SH-SY5Y (cell line): ENCODE measurements at regions not wholly inside any gene's neighbourhood (a gene's known extent, or its start where the extent isn't known, plus 50 kb on each side); places are given as distances from the start of the nearest gene placed in this dataset.

Source experiments
- GATA2 ChIP-seq: IDR thresholded peaks from 2 replicates; pipeline ENCODE4 v1.6.1; 2011; ENCODE audit warnings: mild to moderate bottlenecking, low read depth, low read length
- GATA3 ChIP-seq: IDR thresholded peaks from 2 replicates; pipeline ENCODE4 v1.6.1; 2011; ENCODE audit warnings: low read depth, mild to moderate bottlenecking, low read length, moderate library complexity

DNA sequence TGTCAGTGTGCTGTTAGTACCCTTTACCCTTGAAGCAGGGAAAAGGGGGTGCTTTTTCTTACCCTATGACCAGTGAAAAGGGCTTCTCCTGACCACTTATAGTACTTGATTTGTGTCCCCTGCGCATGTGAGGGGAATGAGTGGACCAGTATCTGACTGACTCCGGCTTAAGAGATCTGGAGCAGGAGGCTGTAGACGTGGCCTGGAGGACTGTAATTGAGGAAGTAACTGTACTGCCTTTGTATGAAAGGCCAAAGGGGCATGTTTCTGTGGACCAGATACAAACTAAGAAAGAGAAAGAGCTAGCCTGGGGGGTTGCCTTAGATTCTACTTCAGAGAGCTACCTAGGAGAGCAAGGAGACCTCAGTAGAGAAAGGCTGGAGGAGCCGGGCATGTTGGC is 89.9 kb upstream of the TBL1XR1 start:
- no peak for TF ChIP-seq GATA3
- no peak for TF ChIP-seq GATA2
